Mononuclear cell (primary cell): ENCODE measurements at regions not wholly inside any gene's neighbourhood (a gene's known extent, or its start where the extent isn't known, plus 50 kb on each side); places are given as distances from the start of the nearest gene placed in this dataset.
"Not testable (repeated sequence)": the region's sequence is repeated elsewhere in the genome, so short reads cannot be mapped to it uniquely, and the experiment has no call there.

Experiments
- H3K27me3 ChIP-seq: 2 replicates; pipeline ENCODE4 v1.6.0; 2011; ENCODE audit warnings: low read length, control low read depth; ENCODE audit not compliant: insufficient read depth
- H3K4me1 ChIP-seq: 2 replicates; pipeline ENCODE4 v1.5.1; 2011; ENCODE audit warnings: mild to moderate bottlenecking, low read length, control low read depth; ENCODE audit not compliant: insufficient read depth
- H3K4me3 ChIP-seq: 2 replicates; pipeline ENCODE4 v1.5.1; 2011; ENCODE audit warnings: mild to moderate bottlenecking, low read length, moderate library complexity
- H3K9me3 ChIP-seq: 2 replicates; pipeline ENCODE4 v1.5.1; 2011; ENCODE audit warnings: low read depth, mild to moderate bottlenecking, control low read depth, low read length

DNA sequence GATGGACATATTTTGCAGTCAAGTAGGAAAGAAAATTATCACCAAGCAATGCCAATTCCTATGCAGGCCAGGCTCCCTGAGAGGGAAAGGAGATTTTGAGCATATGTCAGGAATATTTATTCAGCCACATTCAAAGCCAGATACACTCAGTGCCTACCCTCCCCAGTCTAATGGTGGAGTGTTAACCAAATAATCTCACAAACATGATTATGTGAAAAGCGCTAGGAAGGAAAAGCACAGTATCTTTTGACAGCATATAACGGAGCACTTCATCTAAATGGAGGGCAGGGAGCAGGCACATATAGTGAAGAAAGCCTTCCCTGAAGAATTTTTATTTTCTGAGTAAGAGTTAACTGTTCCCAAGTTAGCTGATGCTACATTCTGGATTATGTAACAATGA lies 80.3 kb upstream of the SLC30A5 start:
- Histone ChIP-seq H3K9me3 (no peaks in the 10 kb centered on the region), H3K27me3 (no peaks in the 10 kb centered on the region), H3K4me3 (no peak overlapping the region), H3K4me1 (no peaks in the 10 kb centered on the region)

- not testable (repeated sequence) for H3K4me3 ChIP-seq, H3K27me3 ChIP-seq, H3K9me3 ChIP-seq, H3K4me1 ChIP-seq
Observed at GRCh38 chr5:69014007-69014406, 79.8 kb upstream of the SLC30A5 start.

DNA sequence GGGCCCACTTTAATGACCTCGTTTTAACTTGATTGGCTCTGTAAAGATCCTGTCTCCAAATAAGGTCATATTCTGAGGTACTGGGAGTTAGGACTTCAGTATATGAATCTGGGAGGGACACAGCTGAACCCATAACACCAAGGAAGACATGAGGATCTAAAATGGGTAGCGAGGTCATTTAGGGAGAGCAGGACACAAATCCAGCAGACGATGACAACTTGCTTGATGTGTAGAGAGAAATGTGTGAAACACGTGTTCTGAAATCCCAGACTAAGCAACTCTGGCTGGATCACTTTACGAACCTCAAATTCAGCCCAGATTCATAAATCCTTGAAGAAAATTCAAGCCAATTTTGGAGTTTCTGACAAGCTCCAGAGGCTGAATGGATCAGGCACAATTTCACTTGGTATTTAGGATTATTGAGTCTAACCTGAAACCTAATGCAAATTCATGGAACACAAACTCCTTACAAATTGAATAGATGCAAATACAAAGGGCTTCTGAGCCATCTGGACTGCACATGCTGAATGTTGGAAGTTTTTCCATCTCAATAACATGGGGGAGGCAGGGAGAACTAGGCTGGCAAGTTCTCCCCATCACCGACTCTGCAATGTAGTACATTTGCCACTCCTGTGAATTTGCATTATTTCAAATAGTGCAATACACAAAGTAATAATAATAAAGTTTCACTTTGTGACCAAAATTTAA lies 74.0 kb upstream of the SLC30A5 start:
- Histone ChIP-seq H3K9me3 (no peaks in the 10 kb centered on the region), H3K4me3 (no peak overlapping the region), H3K27me3 (peaks cover 2% of the 10 kb centered on the region), H3K4me1 (no peaks in the 10 kb centered on the region)

- H3K4me1 ChIP-seq: no peaks in the 10 kb centered on the region
- no peaks in the 10 kb centered on the region for H3K9me3 ChIP-seq
- peaks cover 2% of the 10 kb centered on the region for H3K27me3 ChIP-seq
- no peak overlapping the region for H3K4me3 ChIP-seq
Observed at GRCh38 chr5:69024241-69024651, 69.6 kb upstream of the SLC30A5 start.

GRCh38 chr5:69029292-69029691 lies 64.5 kb upstream of the SLC30A5 start:
- H3K9me3 ChIP-seq: no peaks in the 10 kb centered on the region
- H3K27me3 ChIP-seq: no peaks in the 10 kb centered on the region
- no peak overlapping the region for H3K4me3 ChIP-seq
- H3K4me1 ChIP-seq: no peaks in the 10 kb centered on the region

GRCh38 chr5:69030358-69031062 lies 63.3 kb upstream of the SLC30A5 start:
- H3K9me3 ChIP-seq: no peaks in the 10 kb centered on the region
- no peak overlapping the region for H3K4me3 ChIP-seq
- no peaks in the 10 kb centered on the region for H3K4me1 ChIP-seq
- H3K27me3 ChIP-seq: no peaks in the 10 kb centered on the region

- H3K27me3 ChIP-seq: no peaks in the 10 kb centered on the region
- H3K9me3 ChIP-seq: no peaks in the 10 kb centered on the region
- no peak overlapping the region for H3K4me3 ChIP-seq
- no peaks in the 10 kb centered on the region for H3K4me1 ChIP-seq
Observed at GRCh38 chr5:69032009-69032408, 61.8 kb upstream of the SLC30A5 start.

DNA sequence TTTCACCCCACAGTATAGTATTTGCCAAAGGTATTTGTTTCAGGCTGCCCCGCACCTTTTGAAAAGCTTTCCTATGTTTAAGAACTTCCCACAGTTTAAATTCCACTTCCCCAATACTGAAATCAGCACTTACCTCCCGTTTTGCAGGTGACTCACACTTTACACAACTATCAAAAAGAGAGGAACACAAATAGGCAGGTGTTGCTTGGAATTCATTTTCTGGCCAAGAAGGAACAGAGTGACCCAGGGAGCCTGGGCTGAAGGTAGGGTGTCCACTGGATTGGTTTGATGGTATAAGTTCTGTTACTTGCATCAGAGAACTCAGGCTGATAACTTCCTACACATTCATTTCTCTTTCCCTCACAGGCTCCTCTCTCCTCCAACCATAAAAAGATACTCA lies 60.1 kb upstream of the SLC30A5 start:
- Histone ChIP-seq H3K27me3 (no peaks in the 10 kb centered on the region), H3K9me3 (no peaks in the 10 kb centered on the region), H3K4me1 (no peaks in the 10 kb centered on the region), H3K4me3 (no peak overlapping the region)

DNA sequence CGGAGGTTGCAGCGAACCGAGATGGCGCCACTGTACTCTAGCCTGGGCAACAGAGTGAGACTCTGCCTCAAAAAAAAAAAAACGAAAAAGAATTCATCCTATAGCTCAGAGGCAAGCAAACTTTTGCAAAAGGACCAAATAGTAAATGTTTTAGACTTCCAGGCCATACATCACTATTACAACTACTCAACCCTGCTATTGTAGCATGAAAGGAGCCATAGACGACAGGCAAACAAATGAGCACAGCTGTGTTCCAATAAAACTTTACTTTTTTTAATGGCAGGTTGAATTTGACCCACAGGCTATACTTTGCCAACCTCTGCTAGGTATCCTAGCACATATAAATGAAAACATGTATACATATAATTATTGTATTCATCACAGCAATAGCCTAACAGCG lies 58.9 kb upstream of the SLC30A5 start:
- Histone ChIP-seq H3K9me3 (no peaks in the 10 kb centered on the region), H3K4me1 (no peaks in the 10 kb centered on the region), H3K4me3 (no peak overlapping the region), H3K27me3 (no peaks in the 10 kb centered on the region)

DNA sequence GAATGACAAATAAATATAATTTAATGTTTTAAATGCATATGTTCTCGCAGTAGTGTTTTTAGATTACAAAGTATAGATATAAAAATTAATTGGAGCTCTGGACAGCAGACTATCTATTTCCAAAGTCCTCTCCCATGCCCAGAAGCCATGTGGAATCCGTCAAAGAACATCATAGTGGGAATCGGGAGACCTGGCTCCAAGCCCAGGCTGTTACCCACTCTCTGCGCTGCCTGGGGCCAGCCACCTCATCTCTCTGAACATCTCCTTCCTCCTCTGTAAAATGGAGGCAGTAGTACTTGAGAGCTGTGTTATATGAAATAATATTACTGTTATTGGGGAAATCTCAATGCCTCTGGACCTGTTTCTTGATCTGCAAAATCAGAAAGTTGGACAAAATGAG lies 58.1 kb upstream of the SLC30A5 start:
- no peaks in the 10 kb centered on the region for H3K4me1 ChIP-seq
- H3K27me3 ChIP-seq: no peaks in the 10 kb centered on the region
- no peak overlapping the region for H3K4me3 ChIP-seq
- H3K9me3 ChIP-seq: no peaks in the 10 kb centered on the region

GRCh38 chr5:69038539-69038938 lies 55.3 kb upstream of the SLC30A5 start:
- Histone ChIP-seq H3K9me3 (no peaks in the 10 kb centered on the region), H3K4me1 (peaks cover 6% of the 10 kb centered on the region), H3K27me3 (no peaks in the 10 kb centered on the region), H3K4me3 (no peak overlapping the region)

DNA sequence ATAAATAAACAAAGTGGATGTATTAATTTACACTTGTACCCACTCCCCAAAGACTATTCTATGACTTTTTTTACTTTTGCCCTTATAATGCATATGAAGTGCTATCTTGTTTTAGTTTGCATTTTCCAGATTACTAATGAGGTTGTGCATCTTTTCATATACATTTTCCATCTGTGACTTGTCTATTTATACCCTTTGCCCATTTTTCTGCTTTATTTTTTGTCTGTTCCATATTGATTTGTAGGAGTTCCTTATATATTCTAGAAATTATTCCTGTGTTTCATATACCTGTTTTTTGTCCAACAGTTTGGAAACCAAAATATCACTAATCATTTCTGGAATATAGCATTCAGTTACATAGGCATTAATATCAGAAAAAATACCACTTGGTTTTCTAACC lies 54.0 kb upstream of the SLC30A5 start:
- H3K9me3 ChIP-seq: no peaks in the 10 kb centered on the region
- no peaks in the 10 kb centered on the region for H3K27me3 ChIP-seq
- peaks cover 8% of the 10 kb centered on the region for H3K4me1 ChIP-seq
- no peak overlapping the region for H3K4me3 ChIP-seq

- Histone ChIP-seq H3K4me1 (peaks cover 8% of the 10 kb centered on the region), H3K9me3 (no peaks in the 10 kb centered on the region), H3K4me3 (no peak overlapping the region), H3K27me3 (no peaks in the 10 kb centered on the region)
Observed at GRCh38 chr5:69042500-69042899, 51.3 kb upstream of the SLC30A5 start.

- Histone ChIP-seq H3K4me1 (peaks cover 8% of the 10 kb centered on the region), H3K27me3 (no peaks in the 10 kb centered on the region), H3K9me3 (no peaks in the 10 kb centered on the region), H3K4me3 (peak overlapping the region; percentile 45)
Observed at GRCh38 chr5:69042915-69043654, 50.7 kb upstream of the SLC30A5 start.

DNA sequence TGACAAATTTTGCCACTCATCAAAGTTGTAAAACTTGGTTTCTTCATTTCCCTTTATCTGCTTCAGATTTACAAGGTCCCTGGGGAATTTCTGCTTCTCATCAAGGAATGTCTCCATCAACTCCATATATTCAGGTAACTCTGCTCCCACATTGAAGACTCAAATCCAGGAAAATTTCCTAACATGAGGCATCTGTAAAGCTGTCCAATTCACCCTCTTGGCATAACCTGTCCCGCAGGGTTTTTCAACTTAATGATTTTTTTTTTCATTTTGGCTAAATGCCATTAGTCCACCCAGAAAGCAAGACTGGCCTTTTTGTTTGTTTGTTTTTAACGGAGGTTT lies 50.2 kb upstream of the SLC30A5 start:
- Histone ChIP-seq H3K4me1 (peaks cover 8% of the 10 kb centered on the region), H3K9me3 (no peaks in the 10 kb centered on the region), H3K4me3 (no peak overlapping the region), H3K27me3 (no peaks in the 10 kb centered on the region)
